OCI-LY1 (cell line): ENCODE measurements at regions not wholly inside any gene's neighbourhood (a gene's known extent, or its start where the extent isn't known, plus 50 kb on each side); places are given as distances from the start of the nearest gene placed in this dataset.

Source experiments
- H2AFZ ChIP-seq: fragments of 200-600 bp; sonication (generic), shearing (Covaris generic); 2 replicates; pipeline ENCODE4 v1.6.0; 2014; ENCODE audit warnings: antibody characterized with exemption, mild to moderate bottlenecking, low read length
- H3F3A ChIP-seq: fragments of 200-600 bp; sonication (generic), shearing (Covaris generic); 2 replicates; pipeline ENCODE4 v1.6.0; 2014; ENCODE audit warnings: mild to moderate bottlenecking, antibody characterized with exemption, low read length, moderate library complexity; ENCODE audit not compliant: insufficient read depth
- H3K27ac ChIP-seq: fragments of 200-600 bp; sonication (generic); 2 replicates; pipeline ENCODE4 v1.5.1; 2014; ENCODE audit warnings: low read length, mixed run types, mild to moderate bottlenecking, low read depth; ENCODE audit not compliant: poor library complexity, severe bottlenecking
- H3K27me3 ChIP-seq: fragments of 200-600 bp; sonication (generic); 2 replicates; pipeline ENCODE4 v1.6.0; 2014; ENCODE audit warnings: antibody characterized with exemption, mild to moderate bottlenecking, low read length, moderate library complexity; ENCODE audit not compliant: insufficient read depth
- H3K36me3 ChIP-seq: fragments of 200-600 bp; sonication (generic); 2 replicates; pipeline ENCODE4 v1.6.1; 2014; ENCODE audit warnings: mild to moderate bottlenecking, antibody characterized with exemption, low read length, moderate library complexity, mixed read lengths; ENCODE audit not compliant: insufficient read depth
- H3K4me1 ChIP-seq: fragments of 200-600 bp; sonication (generic); 2 replicates; pipeline ENCODE4 v1.5.1; 2014; ENCODE audit warnings: mild to moderate bottlenecking, low read length, moderate library complexity; ENCODE audit not compliant: insufficient read depth, severe bottlenecking
- H3K4me2 ChIP-seq: fragments of 200-600 bp; sonication (generic), shearing (Covaris generic); 2 replicates; pipeline ENCODE4 v1.6.1; 2014; ENCODE audit warnings: low read length
- H3K4me3 ChIP-seq: fragments of 200-600 bp; sonication (generic); 2 replicates; pipeline ENCODE4 v1.5.1; 2014; ENCODE audit warnings: low read length, low read depth, mild to moderate bottlenecking, mixed read lengths; ENCODE audit not compliant: poor library complexity, severe bottlenecking
- H3K79me2 ChIP-seq: fragments of 200-600 bp; shearing (Covaris generic); 2 replicates; pipeline ENCODE4 v1.6.1; 2016; ENCODE audit warnings: mixed run types, low read length, mixed read lengths; ENCODE audit not compliant: insufficient read depth
- H3K9ac ChIP-seq: fragments of 200-600 bp; sonication (generic), shearing (Covaris generic); 2 replicates; pipeline ENCODE4 v1.6.1; 2014; ENCODE audit warnings: mild to moderate bottlenecking, low read length, mixed read lengths
- H3K9me2 ChIP-seq: fragments of 200-600 bp; sonication (generic), shearing (Covaris generic); 2 replicates; pipeline ENCODE4 v1.6.1; 2014; ENCODE audit warnings: low read depth, mild to moderate bottlenecking, low read length, mixed read lengths
- H3K9me3 ChIP-seq: fragments of 200-600 bp; shearing (Covaris generic); 2 replicates; pipeline ENCODE4 v1.6.1; 2014; ENCODE audit warnings: low read length, mixed read lengths
- H4K20me1 ChIP-seq: fragments of 200-600 bp; sonication (generic), shearing (Covaris generic); 2 replicates; pipeline ENCODE4 v1.6.0; 2016; ENCODE audit warnings: mild to moderate bottlenecking, low read length; ENCODE audit not compliant: insufficient read depth
- EZH2 ChIP-seq: fragments of 200-600 bp; sonication (generic), shearing (Covaris generic); IDR thresholded peaks from 2 replicates; pipeline ENCODE4 v1.8.0; 2017; ENCODE audit warnings: borderline replicate concordance, mixed run types, mild to moderate bottlenecking, antibody characterized with exemption, low read length, moderate library complexity, mixed read lengths
- TF ChIP-seq, protein P1 (sequence below): fragments of 200-600 bp; sonication (generic), shearing (Covaris generic); IDR thresholded peaks from 2 replicates; pipeline ENCODE4 v1.5.1; 2017; ENCODE audit warnings: mild to moderate bottlenecking, antibody characterized with exemption, low read length, moderate library complexity, mixed read lengths

DNA sequence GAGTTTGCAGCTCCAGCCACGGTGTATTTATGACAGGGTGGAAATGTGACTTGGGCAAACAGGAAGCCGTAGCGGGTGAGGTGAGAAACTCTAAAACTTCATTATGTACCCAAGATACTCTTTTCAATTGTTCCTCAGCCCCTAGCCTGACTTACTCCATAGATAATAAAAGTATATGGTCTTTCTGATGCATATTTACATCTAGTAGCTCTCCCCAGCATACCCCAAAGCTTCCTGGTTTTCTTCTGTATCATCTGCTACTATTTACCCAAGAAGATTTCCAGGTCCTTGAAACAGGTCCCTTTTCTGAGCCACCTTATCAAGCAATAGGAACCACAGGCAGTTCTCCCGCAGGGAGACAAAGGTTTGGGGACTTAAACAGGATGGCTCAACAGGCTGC lies 201.5 kb upstream of the ESRRG start:
- Histone ChIP-seq H3K4me1 (peaks cover 3% of the 10 kb centered on the region), H3K36me3 (no peaks in the 10 kb centered on the region), H4K20me1 (no peaks in the 10 kb centered on the region), H3K4me2 (no peak overlapping the region), H3K27ac (no peak overlapping the region), H3K79me2 (no peaks in the 10 kb centered on the region), H3K9ac (no peak overlapping the region), H3K4me3 (no peak overlapping the region), H3K9me2 (no peaks in the 10 kb centered on the region), H3K27me3 (no peaks in the 10 kb centered on the region), H2AFZ (no peak overlapping the region), H3K9me3 (no peaks in the 10 kb centered on the region), H3F3A (no peaks in the 10 kb centered on the region)
- no peak for TF ChIP-seq EZH2
- TF ChIP-seq, protein P1, sequence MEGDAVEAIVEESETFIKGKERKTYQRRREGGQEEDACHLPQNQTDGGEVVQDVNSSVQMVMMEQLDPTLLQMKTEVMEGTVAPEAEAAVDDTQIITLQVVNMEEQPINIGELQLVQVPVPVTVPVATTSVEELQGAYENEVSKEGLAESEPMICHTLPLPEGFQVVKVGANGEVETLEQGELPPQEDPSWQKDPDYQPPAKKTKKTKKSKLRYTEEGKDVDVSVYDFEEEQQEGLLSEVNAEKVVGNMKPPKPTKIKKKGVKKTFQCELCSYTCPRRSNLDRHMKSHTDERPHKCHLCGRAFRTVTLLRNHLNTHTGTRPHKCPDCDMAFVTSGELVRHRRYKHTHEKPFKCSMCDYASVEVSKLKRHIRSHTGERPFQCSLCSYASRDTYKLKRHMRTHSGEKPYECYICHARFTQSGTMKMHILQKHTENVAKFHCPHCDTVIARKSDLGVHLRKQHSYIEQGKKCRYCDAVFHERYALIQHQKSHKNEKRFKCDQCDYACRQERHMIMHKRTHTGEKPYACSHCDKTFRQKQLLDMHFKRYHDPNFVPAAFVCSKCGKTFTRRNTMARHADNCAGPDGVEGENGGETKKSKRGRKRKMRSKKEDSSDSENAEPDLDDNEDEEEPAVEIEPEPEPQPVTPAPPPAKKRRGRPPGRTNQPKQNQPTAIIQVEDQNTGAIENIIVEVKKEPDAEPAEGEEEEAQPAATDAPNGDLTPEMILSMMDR = no peak

DNA sequence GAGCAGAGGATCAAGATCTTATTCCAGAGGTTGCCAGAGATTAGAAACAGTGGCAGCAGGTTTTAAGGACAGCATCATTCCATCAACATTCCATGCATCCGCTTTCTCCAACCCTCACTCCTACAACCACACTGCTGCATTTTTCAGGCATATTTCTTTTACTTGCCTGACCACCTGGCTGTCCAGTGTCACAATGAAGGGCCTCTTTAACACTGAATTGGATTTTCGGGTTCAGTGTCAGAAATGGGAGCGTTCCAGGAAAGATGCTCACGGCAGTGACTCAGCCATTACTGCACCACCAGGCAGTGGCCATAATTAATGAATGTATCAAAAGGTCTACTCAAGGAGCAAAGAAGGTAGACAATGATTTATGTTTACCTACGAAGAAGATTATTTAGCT lies 200.4 kb upstream of the ESRRG start:
- no peak overlapping the region for H3K27ac ChIP-seq
- no peak overlapping the region for H2AFZ ChIP-seq
- no peaks in the 10 kb centered on the region for H3K9me3 ChIP-seq
- H3K4me3 ChIP-seq = no peak overlapping the region
- H3K79me2 ChIP-seq = no peaks in the 10 kb centered on the region
- no peak overlapping the region for H3K4me2 ChIP-seq
- no peaks in the 10 kb centered on the region for H3K9me2 ChIP-seq
- no peaks in the 10 kb centered on the region for H3K36me3 ChIP-seq
- TF ChIP-seq, protein P1 = no peak
- no peak for TF ChIP-seq EZH2
- peaks cover 12% of the 10 kb centered on the region for H3K4me1 ChIP-seq
- H3F3A ChIP-seq = no peaks in the 10 kb centered on the region
- H3K9ac ChIP-seq = no peak overlapping the region
- no peaks in the 10 kb centered on the region for H4K20me1 ChIP-seq
- no peaks in the 10 kb centered on the region for H3K27me3 ChIP-seq

DNA sequence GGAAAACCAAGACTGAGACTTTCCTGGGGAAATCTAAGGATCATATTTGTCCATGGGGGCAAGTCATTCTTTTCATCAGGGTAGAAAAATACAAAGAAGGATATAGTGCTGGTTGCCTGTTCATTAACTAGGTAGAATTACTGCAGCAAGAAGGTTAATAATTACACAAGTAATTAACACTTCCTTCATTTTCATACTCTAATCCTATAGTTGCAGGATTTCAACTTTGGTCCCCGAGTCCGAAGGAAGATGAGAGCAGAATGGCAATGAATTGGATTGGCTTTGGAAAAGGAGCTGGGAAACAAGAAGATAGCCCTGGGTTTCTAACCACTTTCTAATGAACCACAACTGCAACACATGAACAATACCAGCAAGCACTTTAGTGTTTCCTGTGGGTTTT lies 199.2 kb upstream of the ESRRG start:
- no peak for TF ChIP-seq EZH2
- TF ChIP-seq, protein P1 = no peak

More for the DNA sequence above, 199.2 kb upstream of the ESRRG start:
- Histone ChIP-seq H3F3A (no peaks in the 10 kb centered on the region), H2AFZ (no peak overlapping the region), H3K27ac (no peak overlapping the region), H3K9ac (no peak overlapping the region), H3K27me3 (no peaks in the 10 kb centered on the region), H3K4me3 (no peak overlapping the region), H3K4me1 (peaks cover 17% of the 10 kb centered on the region), H4K20me1 (no peaks in the 10 kb centered on the region), H3K36me3 (no peaks in the 10 kb centered on the region), H3K9me3 (no peaks in the 10 kb centered on the region), H3K4me2 (no peak overlapping the region), H3K79me2 (no peaks in the 10 kb centered on the region), H3K9me2 (no peaks in the 10 kb centered on the region)
